ENCODE measurements at regions not wholly inside any gene's neighbourhood (a gene's known extent, or its start where the extent isn't known, plus 50 kb on each side); places are given as distances from the start of the nearest gene placed in this dataset.

DNA sequence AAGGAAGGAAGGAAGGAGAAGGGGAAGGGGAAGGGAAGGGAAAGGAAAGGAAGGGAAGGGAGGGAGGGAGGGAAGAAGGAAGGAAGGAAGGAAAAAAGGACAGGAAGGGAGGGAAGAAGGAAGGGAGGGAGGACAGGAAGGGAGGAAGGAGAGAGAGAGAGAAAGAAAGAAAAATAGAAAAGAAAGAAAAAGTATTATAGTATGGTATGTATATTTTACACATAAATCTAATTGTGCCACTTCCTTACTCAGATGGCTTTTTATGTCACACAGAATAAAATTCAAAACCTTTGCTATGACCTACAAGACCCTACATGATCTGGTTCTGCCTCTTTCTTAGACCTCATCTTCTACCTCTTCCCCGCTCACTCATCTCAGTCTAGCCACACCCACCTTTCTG is 1016.9 kb upstream of the AUTS2 start:
- Histone ChIP-seq H4K20me1 (ENCODE audit: control insufficient read depth, insufficient read depth, low read depth, low read length) (no peaks in the 10 kb centered on the region), H3K27ac (ENCODE audit: low read depth, low read length) (no peak overlapping the region), H3K9me3 (ENCODE audit: control insufficient read depth, insufficient read depth, low read length) (no peaks in the 10 kb centered on the region), H3F3A (ENCODE audit: control insufficient read depth, insufficient read depth) (no peaks in the 10 kb centered on the region), H3K4me2 (ENCODE audit: low read length) (no peak overlapping the region), H3K4me3 (ENCODE audit: low read length) (no peak overlapping the region), H3K4me1 (ENCODE audit: control insufficient read depth, low read length) (no peaks in the 10 kb centered on the region), H3K27me3 (ENCODE audit: control insufficient read depth, low read length) (no peaks in the 10 kb centered on the region), H3K79me2 (ENCODE audit: control insufficient read depth, low read length) (no peaks in the 10 kb centered on the region), H3K36me3 (ENCODE audit: control insufficient read depth, low read length) (no peaks in the 10 kb centered on the region), H3K9me2 (replicated peaks; ENCODE audit: control insufficient read depth, low read length) (no peaks in the 10 kb centered on the region)
- TF ChIP-seq, protein P1, sequence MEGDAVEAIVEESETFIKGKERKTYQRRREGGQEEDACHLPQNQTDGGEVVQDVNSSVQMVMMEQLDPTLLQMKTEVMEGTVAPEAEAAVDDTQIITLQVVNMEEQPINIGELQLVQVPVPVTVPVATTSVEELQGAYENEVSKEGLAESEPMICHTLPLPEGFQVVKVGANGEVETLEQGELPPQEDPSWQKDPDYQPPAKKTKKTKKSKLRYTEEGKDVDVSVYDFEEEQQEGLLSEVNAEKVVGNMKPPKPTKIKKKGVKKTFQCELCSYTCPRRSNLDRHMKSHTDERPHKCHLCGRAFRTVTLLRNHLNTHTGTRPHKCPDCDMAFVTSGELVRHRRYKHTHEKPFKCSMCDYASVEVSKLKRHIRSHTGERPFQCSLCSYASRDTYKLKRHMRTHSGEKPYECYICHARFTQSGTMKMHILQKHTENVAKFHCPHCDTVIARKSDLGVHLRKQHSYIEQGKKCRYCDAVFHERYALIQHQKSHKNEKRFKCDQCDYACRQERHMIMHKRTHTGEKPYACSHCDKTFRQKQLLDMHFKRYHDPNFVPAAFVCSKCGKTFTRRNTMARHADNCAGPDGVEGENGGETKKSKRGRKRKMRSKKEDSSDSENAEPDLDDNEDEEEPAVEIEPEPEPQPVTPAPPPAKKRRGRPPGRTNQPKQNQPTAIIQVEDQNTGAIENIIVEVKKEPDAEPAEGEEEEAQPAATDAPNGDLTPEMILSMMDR (IDR thresholded peaks at IDR 0.05; ENCODE audit: low read depth, low read length, poor library complexity, severe bottlenecking): no peak
- TF ChIP-seq EZH2phosphoT487 (IDR thresholded peaks at IDR 0.05; ENCODE audit: borderline replicate concordance, low read length): no peak

DNA sequence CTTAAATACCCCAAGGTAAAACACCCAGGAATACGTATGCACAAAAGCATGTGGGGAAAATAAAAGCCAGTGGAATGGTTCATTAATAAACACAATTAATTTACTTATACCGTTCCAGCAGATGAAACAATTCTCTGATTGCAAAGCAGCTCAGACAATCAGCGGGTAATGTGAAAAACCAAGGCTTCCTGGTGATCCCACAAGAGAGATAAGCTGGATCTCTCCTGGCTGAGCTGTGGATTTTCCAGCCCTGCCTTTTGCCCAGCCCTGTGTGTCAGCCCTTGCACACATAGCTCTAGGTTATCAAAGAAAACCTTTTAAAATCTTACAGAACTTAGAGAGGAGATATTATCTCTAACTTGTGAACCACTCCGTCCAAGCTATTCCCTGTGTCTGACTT is 1010.7 kb upstream of the AUTS2 start:
- Histone ChIP-seq H4K20me1 (ENCODE audit: control insufficient read depth, insufficient read depth, low read depth, low read length) (no peaks in the 10 kb centered on the region), H3K27ac (ENCODE audit: low read depth, low read length) (no peak overlapping the region)

DNA sequence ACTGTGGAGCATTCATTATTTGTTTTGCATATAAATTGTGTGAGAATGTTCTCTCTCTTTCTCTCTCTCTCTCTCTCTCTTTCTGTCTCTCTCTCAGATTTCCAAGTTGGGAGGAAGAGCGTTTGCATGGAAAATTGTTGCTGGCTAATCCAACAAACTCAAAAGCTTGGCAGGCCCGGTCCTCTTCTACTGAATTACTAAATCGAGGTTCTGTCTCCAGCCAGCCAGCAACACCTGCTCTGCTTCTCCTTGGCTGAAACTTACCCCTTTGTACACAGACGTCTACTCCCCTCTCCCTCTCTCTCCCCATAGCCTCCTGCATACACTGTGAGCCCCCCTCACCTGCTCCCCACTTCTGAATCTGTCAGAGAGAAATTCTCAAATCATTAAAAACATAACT is 996.4 kb upstream of the AUTS2 start:
- no peaks in the 10 kb centered on the region for H3K36me3 ChIP-seq (ENCODE audit: control insufficient read depth, low read length)

More for the DNA sequence above, 1010.7 kb upstream of the AUTS2 start:
- no peak for TF ChIP-seq EZH2phosphoT487 (IDR thresholded peaks at IDR 0.05; ENCODE audit: borderline replicate concordance, low read length)
- TF ChIP-seq, protein P1 (IDR thresholded peaks at IDR 0.05; ENCODE audit: low read depth, low read length, poor library complexity, severe bottlenecking): no peak
- H3K4me2 ChIP-seq (ENCODE audit: low read length): no peak overlapping the region
- H3K27me3 ChIP-seq (ENCODE audit: control insufficient read depth, low read length): no peaks in the 10 kb centered on the region
- no peaks in the 10 kb centered on the region for H3K9me2 ChIP-seq (replicated peaks; ENCODE audit: control insufficient read depth, low read length)
- no peaks in the 10 kb centered on the region for H3K36me3 ChIP-seq (ENCODE audit: control insufficient read depth, low read length)
- H3K79me2 ChIP-seq (ENCODE audit: control insufficient read depth, low read length): no peaks in the 10 kb centered on the region
- no peaks in the 10 kb centered on the region for H3K9me3 ChIP-seq (ENCODE audit: control insufficient read depth, insufficient read depth, low read length)
- H3K4me1 ChIP-seq (ENCODE audit: control insufficient read depth, low read length): no peaks in the 10 kb centered on the region
- no peaks in the 10 kb centered on the region for H3F3A ChIP-seq (ENCODE audit: control insufficient read depth, insufficient read depth)
- no peak overlapping the region for H3K4me3 ChIP-seq (ENCODE audit: low read length)

More for the DNA sequence above, 996.4 kb upstream of the AUTS2 start:
- H3K79me2 ChIP-seq (ENCODE audit: control insufficient read depth, low read length): no peaks in the 10 kb centered on the region
- no peak overlapping the region for H3K4me2 ChIP-seq (ENCODE audit: low read length)
- H3F3A ChIP-seq (ENCODE audit: control insufficient read depth, insufficient read depth): no peaks in the 10 kb centered on the region
- no peak for TF ChIP-seq EZH2phosphoT487 (IDR thresholded peaks at IDR 0.05; ENCODE audit: borderline replicate concordance, low read length)
- TF ChIP-seq, protein P1 (IDR thresholded peaks at IDR 0.05; ENCODE audit: low read depth, low read length, poor library complexity, severe bottlenecking): no peak
- no peaks in the 10 kb centered on the region for H3K27me3 ChIP-seq (ENCODE audit: control insufficient read depth, low read length)
- no peaks in the 10 kb centered on the region for H4K20me1 ChIP-seq (ENCODE audit: control insufficient read depth, insufficient read depth, low read depth, low read length)
- H3K9me2 ChIP-seq (replicated peaks; ENCODE audit: control insufficient read depth, low read length): no peaks in the 10 kb centered on the region
- no peak overlapping the region for H3K4me3 ChIP-seq (ENCODE audit: low read length)
- H3K9me3 ChIP-seq (ENCODE audit: control insufficient read depth, insufficient read depth, low read length): no peaks in the 10 kb centered on the region; the same call in 1 of the 2 replicates
- H3K27ac ChIP-seq (ENCODE audit: low read depth, low read length): no peak overlapping the region
- no peaks in the 10 kb centered on the region for H3K4me1 ChIP-seq (ENCODE audit: control insufficient read depth, low read length)

Measured in DOHH2 (cell line).